GM23338 (cell line): ENCODE measurements at regions not wholly inside any gene's neighbourhood (a gene's known extent, or its start where the extent isn't known, plus 50 kb on each side); places are given as distances from the start of the nearest gene placed in this dataset.
A peak's percentile ranks its signal among the peaks of the same experiment; 100 is the strongest.

Experiments
- ATAC-seq: fragments of 200-7000 bp; cut with Tn5 transposase; 3 replicates; pipeline ENCODE4 v1.9.1; 2020
- DNase-seq: peaks from one replicate; pipeline ENCODE4 v3.0.0-alpha.2; 2015; ENCODE audit warnings: low spot score
- H2AFZ ChIP-seq: fragments of 200-600 bp; sonication (generic); 2 replicates; pipeline ENCODE4 v1.8.0; 2016; ENCODE audit warnings: antibody characterized with exemption, mild to moderate bottlenecking, moderate library complexity
- H3F3A ChIP-seq: fragments of 200-600 bp; sonication (generic); replicated peaks from 2 replicates; pipeline ENCODE4 v1.8.0; 2017; ENCODE audit warnings: antibody characterized with exemption, mixed run types, low read depth
- H3K27ac ChIP-seq: fragments of 200-600 bp; sonication (generic); 2 replicates; pipeline ENCODE4 v1.6.1; 2016; ENCODE audit warnings: low read depth
- H3K27me3 ChIP-seq: fragments of 200-600 bp; sonication (generic); 2 replicates; pipeline ENCODE4 v1.8.0; 2016; ENCODE audit warnings: mild to moderate bottlenecking, mixed run types, moderate library complexity; ENCODE audit not compliant: insufficient read depth
- H3K36me3 ChIP-seq: fragments of 200-600 bp; sonication (generic); 2 replicates; pipeline ENCODE4 v1.8.0; 2016; ENCODE audit warnings: mild to moderate bottlenecking; ENCODE audit not compliant: insufficient read depth
- H3K4me1 ChIP-seq: fragments of 200-600 bp; sonication (generic); 2 replicates; pipeline ENCODE4 v1.8.0; 2016; ENCODE audit warnings: mild to moderate bottlenecking, moderate library complexity; ENCODE audit not compliant: insufficient read depth
- H3K4me2 ChIP-seq: fragments of 200-600 bp; sonication (generic); 2 replicates; pipeline ENCODE4 v1.7.1; 2017; ENCODE audit warnings: mixed run types
- H3K4me3 ChIP-seq: fragments of 200-600 bp; sonication (generic); 2 replicates; pipeline ENCODE4 v1.6.1; 2016; ENCODE audit warnings: mixed run types
- H3K79me2 ChIP-seq: fragments of 200-600 bp; sonication (generic); replicated peaks from 2 replicates; pipeline ENCODE4 v1.8.0; 2017; ENCODE audit warnings: mild to moderate bottlenecking; ENCODE audit not compliant: insufficient read depth
- H3K9me2 ChIP-seq: fragments of 200-600 bp; sonication (generic); 2 replicates; pipeline ENCODE4 v1.8.0; 2017; ENCODE audit not compliant: insufficient read depth
- H4K20me1 ChIP-seq: fragments of 200-600 bp; sonication (generic); replicated peaks from 2 replicates; pipeline ENCODE4 v1.8.0; 2017; ENCODE audit warnings: mild to moderate bottlenecking; ENCODE audit not compliant: insufficient read depth
- H3K27ac Mint-ChIP-seq: 2 replicates; pipeline ENCODE4 v1.8.0; 2020; ENCODE audit warnings: inconsistent platforms, mild to moderate bottlenecking, moderate library complexity, mixed read lengths
- H3K27me3 Mint-ChIP-seq: 3 replicates; pipeline ENCODE4 v1.8.0; 2022; ENCODE audit warnings: low read depth, mild to moderate bottlenecking, moderate library complexity, mixed read lengths, inconsistent platforms; ENCODE audit not compliant: insufficient read depth, poor library complexity
- H3K36me3 Mint-ChIP-seq: 3 replicates; pipeline ENCODE4 v1.8.0; 2021; ENCODE audit warnings: low read depth, mild to moderate bottlenecking, inconsistent platforms, moderate library complexity, mixed read lengths
- H3K4me1 Mint-ChIP-seq: 3 replicates; pipeline ENCODE4 v1.8.0; 2020; ENCODE audit warnings: mild to moderate bottlenecking, inconsistent platforms, mixed read lengths
- H3K4me3 Mint-ChIP-seq: 3 replicates; pipeline ENCODE4 v1.8.0; 2021; ENCODE audit warnings: moderate library complexity, mild to moderate bottlenecking, inconsistent platforms, mixed read lengths
- H3K9me3 Mint-ChIP-seq: 3 replicates; pipeline ENCODE4 v1.8.0; 2020; ENCODE audit warnings: moderate library complexity, mild to moderate bottlenecking, inconsistent platforms, mixed read lengths
- CREB1 ChIP-seq: fragments of 250-450 bp; sonication (Bioruptor Pico); IDR thresholded peaks from 2 replicates; pipeline ENCODE4 v1.5.0; 2020; ENCODE audit warnings: low read depth, mild to moderate bottlenecking, moderate library complexity
- ETS1 ChIP-seq: IDR thresholded peaks from 2 replicates; pipeline ENCODE4 v1.6.1; 2016; ENCODE audit warnings: antibody characterized with exemption
- EZH2 ChIP-seq: fragments of 200-600 bp; sonication (generic); IDR thresholded peaks from one replicate; pipeline ENCODE4 v1.8.0; 2017; ENCODE audit warnings: antibody characterized with exemption, mild to moderate bottlenecking, low read depth; ENCODE audit not compliant: unreplicated experiment
- EZH2phosphoT487 ChIP-seq: fragments of 200-600 bp; sonication (generic); IDR thresholded peaks from one replicate; pipeline ENCODE4 v1.8.1; 2018; ENCODE audit warnings: antibody characterized with exemption; ENCODE audit not compliant: unreplicated experiment
- JUNB ChIP-seq: IDR thresholded peaks from one replicate; pipeline ENCODE4 v1.6.1; 2016; ENCODE audit warnings: antibody characterized with exemption; ENCODE audit not compliant: unreplicated experiment
- NANOG ChIP-seq: IDR thresholded peaks from 2 replicates; pipeline ENCODE4 v1.6.1; 2016; ENCODE audit warnings: antibody characterized with exemption, borderline replicate concordance
- POLR2AphosphoS5 ChIP-seq: IDR thresholded peaks from 2 replicates; pipeline ENCODE4 v1.6.1; 2016; ENCODE audit warnings: antibody characterized with exemption, low read depth
- REST ChIP-seq: IDR thresholded peaks from one replicate; pipeline ENCODE4 v1.6.1; 2018; ENCODE audit warnings: antibody characterized with exemption; ENCODE audit not compliant: unreplicated experiment
- STAT1 ChIP-seq: IDR thresholded peaks from one replicate; pipeline ENCODE4 v1.6.1; 2016; ENCODE audit warnings: antibody characterized with exemption; ENCODE audit not compliant: unreplicated experiment
- ZNF114 ChIP-seq: fragments of 250-450 bp; sonication (Bioruptor Pico); IDR thresholded peaks from 2 replicates; pipeline ENCODE4 v1.5.0; 2020; ENCODE audit warnings: mild to moderate bottlenecking, moderate library complexity
- ZNF331 ChIP-seq: fragments of 250-450 bp; sonication (Bioruptor Pico); IDR thresholded peaks from 2 replicates; pipeline ENCODE4 v1.5.0; 2020; ENCODE audit warnings: low read depth, mild to moderate bottlenecking, moderate library complexity
- TF ChIP-seq, protein P1 (sequence below): fragments of 250-450 bp; sonication (Bioruptor Pico); IDR thresholded peaks from 2 replicates; pipeline ENCODE4 v1.5.0; 2020; ENCODE audit warnings: mild to moderate bottlenecking, moderate library complexity
- TF ChIP-seq, protein P2 (sequence below), 2 experiments: fragments of 200-600 bp in 1 of 2; sonication (generic) in 1 of 2; conservative IDR thresholded peaks; 2 replicates each; pipeline versions ENCODE4 v1.5.1 to v1.6.1; 2016 to 2017; ENCODE audit warnings: antibody characterized with exemption in 2 of 2, low read depth in 2 of 2, mild to moderate bottlenecking in 2 of 2, moderate library complexity in 1 of 2

GRCh38 chr5:10856071-10856470 lies 95.0 kb upstream of the DAP start:
- H3K27ac ChIP-seq, result 0 out of 2 replicates have a peak overlapping the region, but pooled peaks have one; percentile 50
- DNase-seq (no peak), ATAC-seq (no peak)
- Mint-ChIP-seq H3K27ac (no peak overlapping the region; the same call in 1 of the 2 replicates), H3K4me1 (peaks cover 24% of the 10 kb centered on the region), H3K27me3 (peaks cover 20% of the 10 kb centered on the region), H3K9me3 (no peaks in the 10 kb centered on the region), H3K4me3 (no peak overlapping the region), H3K36me3 (no peaks in the 10 kb centered on the region)
- H3K4me3 ChIP-seq, result no peak overlapping the region
- H3K4me2 ChIP-seq, result 0 out of 2 replicates have a peak overlapping the region, but pooled peaks have one; percentile 21
- H3K4me1 ChIP-seq, result peaks cover 11% of the 10 kb centered on the region; the same call in 1 of the 2 replicates
- H2AFZ ChIP-seq, result peak overlapping the region; percentile 32
- H4K20me1 ChIP-seq, result no peaks in the 10 kb centered on the region
- H3K27me3 ChIP-seq, result no peaks in the 10 kb centered on the region
- no peaks in the 10 kb centered on the region for H3K36me3 ChIP-seq
- H3K9me2 ChIP-seq, result peaks cover 4% of the 10 kb centered on the region
- no peaks in the 10 kb centered on the region for H3F3A ChIP-seq
- TF ChIP-seq, protein P1, sequence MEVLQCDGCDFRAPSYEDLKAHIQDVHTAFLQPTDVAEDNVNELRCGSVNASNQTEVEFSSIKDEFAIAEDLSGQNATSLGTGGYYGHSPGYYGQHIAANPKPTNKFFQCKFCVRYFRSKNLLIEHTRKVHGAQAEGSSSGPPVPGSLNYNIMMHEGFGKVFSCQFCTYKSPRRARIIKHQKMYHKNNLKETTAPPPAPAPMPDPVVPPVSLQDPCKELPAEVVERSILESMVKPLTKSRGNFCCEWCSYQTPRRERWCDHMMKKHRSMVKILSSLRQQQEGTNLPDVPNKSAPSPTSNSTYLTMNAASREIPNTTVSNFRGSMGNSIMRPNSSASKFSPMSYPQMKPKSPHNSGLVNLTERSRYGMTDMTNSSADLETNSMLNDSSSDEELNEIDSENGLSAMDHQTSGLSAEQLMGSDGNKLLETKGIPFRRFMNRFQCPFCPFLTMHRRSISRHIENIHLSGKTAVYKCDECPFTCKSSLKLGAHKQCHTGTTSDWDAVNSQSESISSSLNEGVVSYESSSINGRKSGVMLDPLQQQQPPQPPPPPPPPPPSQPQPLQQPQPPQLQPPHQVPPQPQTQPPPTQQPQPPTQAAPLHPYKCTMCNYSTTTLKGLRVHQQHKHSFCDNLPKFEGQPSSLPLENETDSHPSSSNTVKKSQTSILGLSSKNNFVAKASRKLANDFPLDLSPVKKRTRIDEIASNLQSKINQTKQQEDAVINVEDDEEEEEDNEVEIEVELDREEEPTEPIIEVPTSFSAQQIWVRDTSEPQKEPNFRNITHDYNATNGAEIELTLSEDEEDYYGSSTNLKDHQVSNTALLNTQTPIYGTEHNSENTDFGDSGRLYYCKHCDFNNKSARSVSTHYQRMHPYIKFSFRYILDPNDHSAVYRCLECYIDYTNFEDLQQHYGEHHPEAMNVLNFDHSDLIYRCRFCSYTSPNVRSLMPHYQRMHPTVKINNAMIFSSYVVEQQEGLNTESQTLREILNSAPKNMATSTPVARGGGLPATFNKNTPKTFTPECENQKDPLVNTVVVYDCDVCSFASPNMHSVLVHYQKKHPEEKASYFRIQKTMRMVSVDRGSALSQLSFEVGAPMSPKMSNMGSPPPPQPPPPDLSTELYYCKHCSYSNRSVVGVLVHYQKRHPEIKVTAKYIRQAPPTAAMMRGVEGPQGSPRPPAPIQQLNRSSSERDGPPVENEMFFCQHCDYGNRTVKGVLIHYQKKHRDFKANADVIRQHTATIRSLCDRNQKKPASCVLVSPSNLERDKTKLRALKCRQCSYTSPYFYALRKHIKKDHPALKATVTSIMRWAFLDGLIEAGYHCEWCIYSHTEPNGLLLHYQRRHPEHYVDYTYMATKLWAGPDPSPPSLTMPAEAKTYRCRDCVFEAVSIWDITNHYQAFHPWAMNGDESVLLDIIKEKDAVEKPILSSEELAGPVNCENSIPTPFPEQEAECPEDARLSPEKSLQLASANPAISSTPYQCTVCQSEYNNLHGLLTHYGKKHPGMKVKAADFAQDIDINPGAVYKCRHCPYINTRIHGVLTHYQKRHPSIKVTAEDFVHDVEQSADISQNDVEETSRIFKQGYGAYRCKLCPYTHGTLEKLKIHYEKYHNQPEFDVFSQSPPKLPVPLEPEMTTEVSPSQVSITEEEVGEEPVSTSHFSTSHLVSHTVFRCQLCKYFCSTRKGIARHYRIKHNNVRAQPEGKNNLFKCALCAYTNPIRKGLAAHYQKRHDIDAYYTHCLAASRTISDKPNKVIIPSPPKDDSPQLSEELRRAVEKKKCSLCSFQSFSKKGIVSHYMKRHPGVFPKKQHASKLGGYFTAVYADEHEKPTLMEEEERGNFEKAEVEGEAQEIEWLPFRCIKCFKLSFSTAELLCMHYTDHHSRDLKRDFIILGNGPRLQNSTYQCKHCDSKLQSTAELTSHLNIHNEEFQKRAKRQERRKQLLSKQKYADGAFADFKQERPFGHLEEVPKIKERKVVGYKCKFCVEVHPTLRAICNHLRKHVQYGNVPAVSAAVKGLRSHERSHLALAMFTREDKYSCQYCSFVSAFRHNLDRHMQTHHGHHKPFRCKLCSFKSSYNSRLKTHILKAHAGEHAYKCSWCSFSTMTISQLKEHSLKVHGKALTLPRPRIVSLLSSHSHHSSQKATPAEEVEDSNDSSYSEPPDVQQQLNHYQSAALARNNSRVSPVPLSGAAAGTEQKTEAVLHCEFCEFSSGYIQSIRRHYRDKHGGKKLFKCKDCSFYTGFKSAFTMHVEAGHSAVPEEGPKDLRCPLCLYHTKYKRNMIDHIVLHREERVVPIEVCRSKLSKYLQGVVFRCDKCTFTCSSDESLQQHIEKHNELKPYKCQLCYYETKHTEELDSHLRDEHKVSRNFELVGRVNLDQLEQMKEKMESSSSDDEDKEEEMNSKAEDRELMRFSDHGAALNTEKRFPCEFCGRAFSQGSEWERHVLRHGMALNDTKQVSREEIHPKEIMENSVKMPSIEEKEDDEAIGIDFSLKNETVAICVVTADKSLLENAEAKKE, result no peak
- TF ChIP-seq STAT1 (no peak), ETS1 (no peak), POLR2AphosphoS5 (no peak), EZH2phosphoT487 (no peak), ZNF114 (CRISPR knock-in tag) (no peak), EZH2 (no peak), CREB1 (CRISPR knock-in tag) (no peak), REST (no peak), NANOG (no peak), JUNB (no peak), ZNF331 (no peak)
- TF ChIP-seq, protein P2, sequence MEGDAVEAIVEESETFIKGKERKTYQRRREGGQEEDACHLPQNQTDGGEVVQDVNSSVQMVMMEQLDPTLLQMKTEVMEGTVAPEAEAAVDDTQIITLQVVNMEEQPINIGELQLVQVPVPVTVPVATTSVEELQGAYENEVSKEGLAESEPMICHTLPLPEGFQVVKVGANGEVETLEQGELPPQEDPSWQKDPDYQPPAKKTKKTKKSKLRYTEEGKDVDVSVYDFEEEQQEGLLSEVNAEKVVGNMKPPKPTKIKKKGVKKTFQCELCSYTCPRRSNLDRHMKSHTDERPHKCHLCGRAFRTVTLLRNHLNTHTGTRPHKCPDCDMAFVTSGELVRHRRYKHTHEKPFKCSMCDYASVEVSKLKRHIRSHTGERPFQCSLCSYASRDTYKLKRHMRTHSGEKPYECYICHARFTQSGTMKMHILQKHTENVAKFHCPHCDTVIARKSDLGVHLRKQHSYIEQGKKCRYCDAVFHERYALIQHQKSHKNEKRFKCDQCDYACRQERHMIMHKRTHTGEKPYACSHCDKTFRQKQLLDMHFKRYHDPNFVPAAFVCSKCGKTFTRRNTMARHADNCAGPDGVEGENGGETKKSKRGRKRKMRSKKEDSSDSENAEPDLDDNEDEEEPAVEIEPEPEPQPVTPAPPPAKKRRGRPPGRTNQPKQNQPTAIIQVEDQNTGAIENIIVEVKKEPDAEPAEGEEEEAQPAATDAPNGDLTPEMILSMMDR (conservative IDR thresholded peaks at IDR 0.05; ENCODE audit: low read depth in 2 of 2), result no peak
- no peaks in the 10 kb centered on the region for H3K79me2 ChIP-seq
